Thyroid gland (tissue), 4 donors: ENCODE measurements at regions not wholly inside any gene's neighbourhood (a gene's known extent, or its start where the extent isn't known, plus 50 kb on each side); places are given as distances from the start of the nearest gene placed in this dataset.

Experiments
- DNase-seq, 2 donors: peaks; one replicate each; pipeline ENCODE4 v3.0.0-alpha.2; 2019
- H3K27ac ChIP-seq, 3 donors: fragments of 200-600 bp; sonication (generic); 1 replicate in 2 of 3; 2 replicates in 1 of 3; pipeline ENCODE4 v1.5.1; 2016 to 2019; ENCODE audit warnings: mild to moderate bottlenecking in 1 of 3, moderate library complexity in 1 of 3
- H3K27me3 ChIP-seq: fragments of 200-600 bp; sonication (generic); one replicate; pipeline ENCODE4 v1.5.1; 2019
- H3K36me3 ChIP-seq, 2 donors: fragments of 200-600 bp; sonication (generic); one replicate each; pipeline ENCODE4 v1.5.1; 2016 to 2019
- H3K4me1 ChIP-seq, 2 donors: fragments of 200-600 bp; sonication (generic); one replicate each; pipeline ENCODE4 v1.5.1; 2017 to 2019
- H3K4me3 ChIP-seq, 3 donors: fragments of 200-600 bp; sonication (generic); replicated peaks in 1 of 3; 1 replicate in 2 of 3; 2 replicates in 1 of 3; pipeline ENCODE4 v1.5.1; 2016; ENCODE audit warnings: mild to moderate bottlenecking in 1 of 3
- H3K9me3 ChIP-seq: fragments of 200-600 bp; sonication (generic); one replicate; pipeline ENCODE4 v1.5.1; 2017
- CTCF ChIP-seq, 6 experiments: fragments of 200-600 bp in 3 of 6; fragments of 450-650 bp in 3 of 6; sonication (generic) in 3 of 6; IDR thresholded peaks; one replicate each; pipeline ENCODE4 v1.5.1; 2016 to 2019; ENCODE audit warnings: antibody characterized with exemption in 6 of 6, mild to moderate bottlenecking in 2 of 6, inconsistent platforms in 1 of 6, moderate library complexity in 1 of 6
- POLR2A ChIP-seq, 2 donors: fragments of 450-650 bp; IDR thresholded peaks; one replicate each; pipeline ENCODE4 v1.6.1; 2017; ENCODE audit warnings: antibody characterized with exemption in 2 of 2, mild to moderate bottlenecking in 2 of 2, moderate library complexity in 1 of 2
- WGBS, 2 donors: methylation state at CpG; one replicate each; pipeline ENCODE4 v1.1.5; 2017; 5-methylcytosine and 5-hydroxymethylcytosine counted together
- intact Hi-C: fragments of 100-400 bp; cut with DNase I; formaldehyde crosslinking; loops from one replicate; pipeline ENCODE4 v1.15.1; 2023

- no peak overlapping the region for H3K4me3 ChIP-seq
- 29 to 50% methylated on average over 5 of the region's 5 CpGs for WGBS, 2 donors
- intact Hi-C loops, result no loop called here
- H3K9me3 ChIP-seq, result no peaks in the 10 kb centered on the region
- H3K36me3 ChIP-seq, result no peaks in the 10 kb centered on the region
- TF ChIP-seq CTCF (IDR thresholded peaks at IDR 0.05) (no peak), POLR2A (IDR thresholded peaks at IDR 0.05) (no peak)
- no peaks in the 10 kb centered on the region for H3K27me3 ChIP-seq
- no peak for DNase-seq
- H3K27ac ChIP-seq, result no peak overlapping the region
- no peaks in the 10 kb centered on the region for H3K4me1 ChIP-seq
These were observed 97.5 kb upstream of the ARAP3 start for GRCh38 chr5:141779503-141779973.

- WGBS, 2 donors, result 84 to 88% methylated on average over 4 of the region's 4 CpGs
- no peaks in the 10 kb centered on the region for H3K9me3 ChIP-seq
- no peaks in the 10 kb centered on the region for H3K27me3 ChIP-seq
- no peak for TF ChIP-seq POLR2A (IDR thresholded peaks at IDR 0.05)
- TF ChIP-seq CTCF (IDR thresholded peaks at IDR 0.05), result no peak
- H3K4me1 ChIP-seq, result no peaks in the 10 kb centered on the region
- no peak overlapping the region for H3K27ac ChIP-seq
- no peak overlapping the region for H3K4me3 ChIP-seq
- no peaks in the 10 kb centered on the region for H3K36me3 ChIP-seq
- intact Hi-C loops, result no loop called here
- DNase-seq, result no peak
These were observed 96.7 kb upstream of the ARAP3 start for GRCh38 chr5:141778683-141779082.

- H3K9me3 ChIP-seq, result no peaks in the 10 kb centered on the region
- H3K4me3 ChIP-seq, result no peak overlapping the region
- H3K27ac ChIP-seq, result no peak overlapping the region
- H3K4me1 ChIP-seq, result no peaks in the 10 kb centered on the region
- TF ChIP-seq POLR2A (IDR thresholded peaks at IDR 0.05) (no peak), CTCF (IDR thresholded peaks at IDR 0.05) (no peak)
- no peaks in the 10 kb centered on the region for H3K36me3 ChIP-seq
- intact Hi-C loops, result no loop called here
- WGBS, 2 donors, result 45 to 57% methylated on average over 11 of the region's 11 CpGs
- no peaks in the 10 kb centered on the region for H3K27me3 ChIP-seq
- no peak for DNase-seq
These were observed 96.2 kb upstream of the ARAP3 start for GRCh38 chr5:141778206-141778605.

GRCh38 chr5:141777711-141778110 lies 95.7 kb upstream of the ARAP3 start:
- intact Hi-C loops, result no loop called here

GRCh38 chr5:141777130-141777529 lies 95.1 kb upstream of the ARAP3 start:
- intact Hi-C loops, result no loop called here
- H3K36me3 ChIP-seq, result no peaks in the 10 kb centered on the region
- no peaks in the 10 kb centered on the region for H3K27me3 ChIP-seq
- no peak for TF ChIP-seq CTCF (IDR thresholded peaks at IDR 0.05)
- TF ChIP-seq POLR2A (IDR thresholded peaks at IDR 0.05), result no peak
- no peaks in the 10 kb centered on the region for H3K9me3 ChIP-seq
- H3K4me1 ChIP-seq, result no peaks in the 10 kb centered on the region
- no peak overlapping the region for H3K4me3 ChIP-seq
- 80 to 82% methylated on average over 3 of the region's 3 CpGs for WGBS, 2 donors
- H3K27ac ChIP-seq, result no peak overlapping the region
- no peak for DNase-seq

More at GRCh38 chr5:141777711-141778110, 95.7 kb upstream of the ARAP3 start:
- WGBS, 2 donors, result 88 to 90% methylated on average over 1 to 2 of the region's 2 CpGs
- Histone ChIP-seq H3K9me3 (no peaks in the 10 kb centered on the region), H3K4me1 (no peaks in the 10 kb centered on the region), H3K27me3 (no peaks in the 10 kb centered on the region), H3K36me3 (no peaks in the 10 kb centered on the region), H3K27ac (no peak overlapping the region), H3K4me3 (no peak overlapping the region)
- TF ChIP-seq POLR2A (IDR thresholded peaks at IDR 0.05) (no peak), CTCF (IDR thresholded peaks at IDR 0.05) (no peak)
- no peak for DNase-seq
